Mammary epithelial cell (primary cell): ENCODE measurements at regions not wholly inside any gene's neighbourhood (a gene's known extent, or its start where the extent isn't known, plus 50 kb on each side); places are given as distances from the start of the nearest gene placed in this dataset.

Source experiments
- EZH2 ChIP-seq: IDR thresholded peaks from 2 replicates; pipeline ENCODE4 v1.6.1; 2012; ENCODE audit warnings: low read length, inconsistent platforms, borderline replicate concordance
- TF ChIP-seq, protein P1 (sequence below), 2 donors: IDR thresholded peaks in 1 of 2; conservative IDR thresholded peaks in 1 of 2; 2 replicates each; pipeline ENCODE4 v1.5.1; 2011 to 2012; ENCODE audit warnings: inconsistent platforms in 2 of 2, low read length in 2 of 2, mild to moderate bottlenecking in 2 of 2, control low read depth in 1 of 2, low read depth in 1 of 2; ENCODE audit not compliant: insufficient read depth in 1 of 2; ENCODE audit errors: extremely low read depth in 1 of 2

DNA sequence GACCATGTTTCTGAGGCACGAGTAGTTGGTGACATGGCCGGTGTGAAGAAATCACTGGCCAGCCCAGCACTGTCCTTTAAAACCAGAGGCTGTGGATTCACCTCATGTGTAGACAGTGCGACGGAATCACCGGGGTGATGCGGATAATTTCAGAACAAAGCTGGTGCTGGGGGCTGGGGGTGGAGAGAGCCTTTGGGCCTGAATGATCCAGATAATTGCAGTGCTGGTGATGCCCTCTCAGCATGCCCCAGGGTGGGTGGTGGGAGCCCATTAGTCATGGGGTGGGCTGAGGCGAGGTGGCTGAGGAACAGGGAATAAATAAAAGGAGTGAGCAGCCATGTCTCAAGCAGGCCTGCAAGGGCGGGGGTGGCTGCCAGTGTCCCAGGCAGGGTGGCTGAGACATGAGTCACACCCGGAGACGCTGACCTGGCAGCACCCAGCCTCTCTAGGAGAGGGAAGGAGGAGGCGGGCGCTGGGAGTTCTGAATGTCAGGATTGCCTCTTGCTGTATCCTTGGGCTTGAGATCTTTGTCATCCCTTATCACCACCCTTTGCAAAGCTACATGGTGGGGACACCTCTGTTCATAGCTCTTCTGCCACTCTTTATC, 61.1 kb upstream of the KCNK12 start:
- TF ChIP-seq, protein P1, sequence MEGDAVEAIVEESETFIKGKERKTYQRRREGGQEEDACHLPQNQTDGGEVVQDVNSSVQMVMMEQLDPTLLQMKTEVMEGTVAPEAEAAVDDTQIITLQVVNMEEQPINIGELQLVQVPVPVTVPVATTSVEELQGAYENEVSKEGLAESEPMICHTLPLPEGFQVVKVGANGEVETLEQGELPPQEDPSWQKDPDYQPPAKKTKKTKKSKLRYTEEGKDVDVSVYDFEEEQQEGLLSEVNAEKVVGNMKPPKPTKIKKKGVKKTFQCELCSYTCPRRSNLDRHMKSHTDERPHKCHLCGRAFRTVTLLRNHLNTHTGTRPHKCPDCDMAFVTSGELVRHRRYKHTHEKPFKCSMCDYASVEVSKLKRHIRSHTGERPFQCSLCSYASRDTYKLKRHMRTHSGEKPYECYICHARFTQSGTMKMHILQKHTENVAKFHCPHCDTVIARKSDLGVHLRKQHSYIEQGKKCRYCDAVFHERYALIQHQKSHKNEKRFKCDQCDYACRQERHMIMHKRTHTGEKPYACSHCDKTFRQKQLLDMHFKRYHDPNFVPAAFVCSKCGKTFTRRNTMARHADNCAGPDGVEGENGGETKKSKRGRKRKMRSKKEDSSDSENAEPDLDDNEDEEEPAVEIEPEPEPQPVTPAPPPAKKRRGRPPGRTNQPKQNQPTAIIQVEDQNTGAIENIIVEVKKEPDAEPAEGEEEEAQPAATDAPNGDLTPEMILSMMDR (conservative IDR thresholded peaks at IDR 0.05 in 1 of 2, IDR thresholded peaks at IDR 0.05 in 1 of 2; ENCODE audit: extremely low read depth in 1 of 2, insufficient read depth in 1 of 2, low read depth in 1 of 2, low read length in 2 of 2), result no peak
- no peak for TF ChIP-seq EZH2
